Activated CD4-positive, alpha-beta T cell treated with anti-CD3 and anti-CD28 coated beads, Interleukin-2, amount 50 U/mL, for 16 hours (primary cell): ENCODE measurements at regions not wholly inside any gene's neighbourhood (a gene's known extent, or its start where the extent isn't known, plus 50 kb on each side); places are given as distances from the start of the nearest gene placed in this dataset.

Source experiments
- DNase-seq: peaks from one replicate; pipeline ENCODE4 v3.0.0-alpha.2; 2020

DNA sequence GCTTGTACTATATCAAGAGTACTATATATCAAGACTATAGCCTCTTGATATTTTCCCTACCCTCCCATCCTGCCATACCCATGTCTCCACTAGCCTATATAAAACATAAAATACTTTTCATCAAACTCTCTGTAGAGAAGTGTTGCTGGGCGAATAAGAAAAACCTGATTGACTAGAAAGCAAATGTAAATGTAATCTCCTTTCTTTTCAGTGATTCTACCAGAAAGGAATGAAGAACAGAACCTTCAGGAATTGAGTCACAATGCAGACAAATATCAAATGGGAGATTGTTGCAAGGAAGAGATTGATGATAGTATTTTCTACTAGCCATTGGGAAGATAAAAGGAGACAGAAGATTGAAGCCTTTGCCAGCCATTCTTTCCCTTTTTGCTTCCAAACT is 89.2 kb downstream of the KCNRG start:
- no peak for DNase-seq

- DNase-seq, result no peak
Measured at GRCh38 chr13:50106559-50106958, 91.3 kb downstream of the KCNRG start.

- DNase-seq, result no peak
Measured at GRCh38 chr13:50107205-50107604, 92.0 kb downstream of the KCNRG start.

DNA sequence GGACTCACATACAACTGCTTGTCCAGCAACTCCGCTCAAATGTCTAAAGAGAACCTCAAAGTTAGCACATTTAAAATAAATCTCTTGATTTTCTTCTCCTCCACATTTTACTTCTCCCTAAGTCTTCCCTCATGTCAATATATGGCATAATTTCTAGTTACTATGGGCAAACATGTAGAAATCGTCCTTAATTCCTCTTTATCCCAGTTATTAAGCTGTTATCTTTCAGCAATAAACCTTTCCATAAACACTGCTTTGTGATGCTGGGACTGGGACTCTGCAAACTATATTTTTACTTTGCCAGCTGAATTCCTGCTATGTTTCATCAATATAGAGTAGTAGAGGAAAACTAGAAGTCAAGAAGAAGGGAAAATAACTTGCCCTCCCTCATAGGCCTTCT is 99.7 kb downstream of the KCNRG start:
- no peak for DNase-seq

GRCh38 chr13:50115695-50116094 is 100.5 kb downstream of the KCNRG start:
- no peak for DNase-seq

DNA sequence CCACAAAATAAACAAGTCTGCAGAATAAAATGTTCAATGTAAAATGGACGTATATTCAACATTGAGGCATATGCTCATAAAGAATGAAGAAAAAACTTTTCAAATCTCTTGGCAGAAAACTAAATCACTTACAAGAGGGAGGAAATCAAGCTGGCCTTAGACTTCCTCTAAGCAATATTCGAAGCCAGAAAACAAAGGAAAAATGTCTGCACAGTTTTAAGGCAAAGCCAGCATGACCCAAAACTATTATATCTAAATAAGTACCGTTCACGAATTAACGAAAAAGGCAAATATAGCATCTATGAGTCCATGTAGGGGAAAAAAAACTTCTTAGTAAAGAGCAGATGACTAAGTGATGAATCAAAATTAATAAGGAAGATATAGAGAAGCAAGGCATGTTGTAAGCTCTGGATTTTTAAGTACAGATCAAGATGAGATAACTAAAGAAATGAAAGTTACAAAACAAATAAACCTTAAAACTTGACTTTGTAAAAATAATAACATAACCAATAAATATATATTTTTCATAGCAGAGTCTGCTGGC is 101.3 kb downstream of the KCNRG start:
- no peak for DNase-seq

GRCh38 chr13:50119591-50119990 is 104.3 kb downstream of the KCNRG start:
- no peak for DNase-seq

DNA sequence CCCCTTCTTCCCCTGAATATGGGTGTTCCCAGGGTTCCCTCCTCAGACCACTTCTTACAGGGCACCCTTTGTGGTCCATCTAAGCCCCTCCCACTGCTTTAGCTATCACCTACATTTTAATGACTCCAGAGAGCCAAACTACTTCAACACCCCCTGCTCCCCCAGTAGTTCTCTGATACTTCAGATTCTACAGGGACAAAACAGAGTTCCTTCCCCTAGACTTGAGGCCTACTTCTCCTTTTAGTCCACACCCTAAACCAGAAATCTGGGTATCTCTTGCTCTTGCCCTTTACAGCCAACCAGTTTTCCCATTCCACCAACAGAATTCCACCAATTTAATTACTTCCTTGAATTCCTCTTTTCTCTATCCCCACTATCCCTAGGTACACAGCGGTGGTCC is 107.2 kb downstream of the KCNRG start:
- DNase-seq, result no peak

GRCh38 chr13:50123002-50123401 is 107.8 kb downstream of the KCNRG start:
- no peak for DNase-seq

DNA sequence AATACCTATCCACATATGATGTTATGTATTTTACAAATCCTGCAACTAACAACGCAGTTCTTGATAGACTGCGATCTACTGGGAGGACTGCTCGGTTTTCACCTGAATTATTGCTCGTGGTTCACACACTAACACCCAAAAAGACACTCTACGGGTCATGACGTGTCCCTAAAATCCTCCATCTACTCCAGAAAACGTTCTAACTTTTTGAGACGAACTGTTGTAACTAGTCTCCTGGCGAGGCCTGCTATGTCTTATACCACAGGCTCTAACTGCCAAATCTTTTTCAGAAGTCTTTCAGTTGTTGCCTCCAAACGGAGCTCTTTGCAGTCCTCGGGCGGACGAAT is 108.2 kb downstream of the KCNRG start:
- no peak for DNase-seq

DNA sequence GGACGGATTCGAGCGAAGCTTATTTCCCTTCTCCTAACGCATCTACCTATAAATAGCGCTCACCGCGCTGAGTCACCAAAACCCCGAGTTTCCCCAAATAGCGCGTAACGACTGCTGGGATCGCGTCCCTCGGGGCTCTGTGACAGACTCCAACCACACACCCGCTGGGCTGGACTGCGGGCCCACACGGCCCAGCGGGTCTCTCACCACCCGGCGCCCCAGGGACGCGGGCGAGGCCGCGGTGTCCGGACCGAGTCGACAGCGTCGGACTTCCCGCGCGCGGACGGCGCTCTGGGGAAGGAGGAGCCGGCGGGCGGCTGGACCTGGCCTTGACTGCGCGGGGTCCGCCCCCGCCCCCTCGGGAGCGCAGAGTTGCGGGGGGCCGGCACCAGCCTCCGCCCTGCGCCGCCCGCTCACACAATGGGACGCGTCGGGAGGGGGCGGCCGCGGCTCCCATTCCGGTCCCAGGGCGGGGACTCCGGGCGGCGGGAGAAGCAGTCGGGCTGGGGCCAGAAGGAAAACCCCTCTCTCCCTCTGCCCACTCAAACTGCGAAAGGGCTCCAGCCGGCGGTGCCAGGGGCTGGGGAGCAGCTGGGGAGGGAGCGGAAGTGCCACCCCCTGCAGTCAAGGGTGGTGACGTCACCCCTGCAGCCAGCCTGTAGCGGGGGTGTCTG is 108.8 kb downstream of the KCNRG start:
- peak; percentile 92 for DNase-seq

DNA sequence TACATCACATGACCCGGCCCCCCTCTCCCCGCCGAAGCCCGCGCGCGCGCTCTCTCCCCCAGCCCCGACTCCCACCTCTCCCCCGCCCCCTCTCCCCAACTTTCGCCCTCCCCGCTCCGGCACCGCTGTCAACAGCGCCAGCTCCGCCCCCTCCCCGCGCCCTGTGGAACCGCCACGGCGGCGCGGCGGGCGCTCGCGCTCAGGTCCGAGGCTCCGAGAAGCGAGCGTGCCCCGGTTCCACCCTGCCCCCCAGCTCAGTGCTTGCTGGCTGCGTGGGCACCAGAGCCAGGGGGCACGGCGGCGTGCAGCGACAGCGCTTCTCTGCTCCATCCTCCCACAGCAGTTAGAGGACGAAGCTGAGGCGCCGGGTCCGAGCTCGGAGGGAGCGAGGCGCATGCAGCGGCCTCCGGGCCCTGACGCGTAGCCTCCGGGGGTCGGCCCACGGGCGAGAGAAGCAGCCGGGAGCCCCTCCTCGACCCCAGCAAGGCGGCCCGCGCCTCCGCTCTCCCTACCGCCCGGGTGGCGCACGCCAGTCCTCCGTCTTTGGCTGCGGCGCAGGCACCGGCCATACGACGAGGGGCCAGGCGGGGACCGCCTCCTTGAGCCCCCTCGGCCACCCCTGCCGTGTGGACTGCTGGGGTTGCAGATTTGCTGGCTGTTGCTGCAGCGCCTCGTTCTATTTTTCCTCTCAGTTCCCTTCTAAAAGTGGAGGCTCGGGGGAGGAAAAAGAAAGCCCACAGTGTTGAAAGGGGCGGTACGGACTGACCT is 109.5 kb downstream of the KCNRG start:
- no peak for DNase-seq

- DNase-seq, result no peak
Measured at GRCh38 chr13:50125304-50125553, 110.0 kb downstream of the KCNRG start.

GRCh38 chr13:50125554-50126262 is 110.5 kb downstream of the KCNRG start:
- DNase-seq, result peak; percentile 70

- DNase-seq, result no peak
Measured at GRCh38 chr13:50126263-50126992, 111.2 kb downstream of the KCNRG start.

GRCh38 chr13:50126993-50127725 is 111.9 kb downstream of the KCNRG start:
- peak; percentile 23 for DNase-seq

DNA sequence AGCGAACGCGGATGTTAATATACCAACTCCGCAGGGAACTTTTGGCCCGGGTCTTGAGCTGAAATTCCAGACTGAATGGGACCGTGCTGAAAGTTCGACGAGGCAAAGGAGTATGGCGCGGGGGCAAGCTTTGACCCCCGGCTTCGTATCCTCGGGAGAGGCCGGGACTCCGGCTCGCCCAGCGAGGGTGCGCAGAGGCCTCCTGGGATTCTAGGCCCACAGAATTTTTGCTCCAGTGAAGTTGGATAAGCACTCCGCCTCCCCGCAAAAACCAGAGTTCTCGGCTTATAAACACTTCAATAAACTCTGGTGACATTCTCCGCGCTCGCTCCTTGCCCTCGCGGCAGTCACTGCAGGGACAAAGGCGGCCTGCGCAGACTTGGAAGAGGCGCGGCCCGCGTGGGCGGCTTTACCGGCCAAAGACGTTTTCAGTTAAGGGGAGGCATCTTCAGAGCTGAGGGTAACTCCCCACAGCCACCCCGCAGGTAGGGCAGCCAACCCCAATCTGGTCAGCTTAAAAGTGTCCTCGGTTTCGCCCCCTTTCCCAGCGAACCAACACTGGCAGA is 112.6 kb downstream of the KCNRG start:
- no peak for DNase-seq

DNA sequence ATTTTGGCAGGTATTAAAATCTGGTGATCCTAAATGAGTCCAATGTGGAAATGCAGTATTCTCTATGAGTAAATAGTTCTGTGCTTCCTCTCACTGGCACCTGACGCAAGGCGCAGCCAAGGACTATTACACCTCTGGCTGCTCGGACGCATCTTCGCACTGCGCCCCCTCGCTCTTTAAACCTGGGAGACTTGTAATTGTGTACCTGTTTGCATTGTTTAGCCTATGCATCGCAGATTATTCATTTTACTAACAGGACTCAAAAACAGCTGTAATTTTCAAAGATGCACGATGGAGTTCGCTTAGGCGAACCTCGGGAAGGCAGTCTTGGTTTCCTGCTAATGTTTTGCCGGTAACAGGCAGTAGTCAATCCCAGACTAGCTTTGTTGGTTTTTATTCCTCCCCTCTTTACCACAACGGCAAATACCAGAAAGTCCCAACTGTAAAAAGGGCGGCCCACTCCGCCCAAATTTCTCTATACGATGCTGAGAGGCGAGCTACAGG is 113.2 kb downstream of the KCNRG start:
- DNase-seq, result peak; percentile 74

- DNase-seq, result no peak
Measured at GRCh38 chr13:50129081-50129705, 113.9 kb downstream of the KCNRG start.

DNA sequence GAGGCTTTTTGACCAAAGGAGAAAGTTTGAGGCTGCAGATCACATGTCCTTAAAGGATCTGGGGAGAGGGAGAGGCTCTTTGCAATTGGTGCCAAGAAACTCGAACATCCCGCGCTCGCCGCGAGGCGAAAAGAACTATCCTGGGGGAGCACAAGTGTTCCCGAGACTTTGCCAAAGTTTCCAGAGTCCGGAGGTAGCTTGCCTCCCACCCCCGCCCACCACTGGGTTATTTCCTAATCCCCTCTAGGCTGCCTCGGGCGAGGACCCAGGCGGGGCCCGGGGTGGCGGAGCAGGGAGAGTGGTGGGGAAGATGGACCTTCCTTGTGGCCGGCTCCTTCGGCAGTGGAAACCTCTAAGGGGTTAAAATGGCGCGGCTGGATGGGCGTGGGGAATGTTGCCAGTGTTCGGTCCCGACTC is 114.5 kb downstream of the KCNRG start:
- DNase-seq, result no peak

- DNase-seq, result no peak
Measured at GRCh38 chr13:50130123-50130946, 115.1 kb downstream of the KCNRG start.
